ENCODE measurements at regions not wholly inside any gene's neighbourhood (a gene's known extent, or its start where the extent isn't known, plus 50 kb on each side); places are given as distances from the start of the nearest gene placed in this dataset.
"Not testable (repeated sequence)": the region's sequence is repeated elsewhere in the genome, so short reads cannot be mapped to it uniquely, and the experiment has no call there.

- DNase-seq (ENCODE audit: low spot score) = not testable (repeated sequence)
These were observed 141.6 kb downstream of the FZD1 start for GRCh38 chr7:91405873-91406272.

- no peak for DNase-seq (ENCODE audit: low spot score)
These were observed 143.7 kb downstream of the FZD1 start for GRCh38 chr7:91407942-91408341.

GRCh38 chr7:91408388-91409154 is 144.3 kb downstream of the FZD1 start:
- DNase-seq (ENCODE audit: low spot score) = no peak

- DNase-seq (ENCODE audit: low spot score) = no peak
These were observed 146.8 kb downstream of the FZD1 start for GRCh38 chr7:91411060-91411459.

- no peak for DNase-seq (ENCODE audit: low spot score)
These were observed 148.1 kb downstream of the FZD1 start for GRCh38 chr7:91412298-91412697.

- no peak for DNase-seq (ENCODE audit: low spot score)
These were observed 150.5 kb downstream of the FZD1 start for GRCh38 chr7:91414734-91415133.

GRCh38 chr7:91416155-91416865 is 152.1 kb downstream of the FZD1 start:
- no peak for DNase-seq (ENCODE audit: low spot score)

- no peak for DNase-seq (ENCODE audit: low spot score)
These were observed 156.4 kb downstream of the FZD1 start for GRCh38 chr7:91420606-91421005.

- DNase-seq (ENCODE audit: low spot score) = no peak
These were observed 156.8 kb downstream of the FZD1 start for GRCh38 chr7:91421018-91421417.

GRCh38 chr7:91424371-91424770 is 160.1 kb downstream of the FZD1 start:
- no peak for DNase-seq (ENCODE audit: low spot score)

- DNase-seq (ENCODE audit: low spot score) = no peak
These were observed 160.9 kb downstream of the FZD1 start for GRCh38 chr7:91425149-91425548.

GRCh38 chr7:91427051-91427450 is 162.8 kb downstream of the FZD1 start:
- DNase-seq (ENCODE audit: low spot score) = no peak

- DNase-seq (ENCODE audit: low spot score) = no peak
These were observed 167.4 kb downstream of the FZD1 start for GRCh38 chr7:91431601-91432000.

- no peak for DNase-seq (ENCODE audit: low spot score)
These were observed 170.6 kb downstream of the FZD1 start for GRCh38 chr7:91434836-91435235.

- DNase-seq (ENCODE audit: low spot score) = no peak
These were observed 171.3 kb downstream of the FZD1 start for GRCh38 chr7:91435381-91436059.

GRCh38 chr7:91436655-91437054 is 172.4 kb downstream of the FZD1 start:
- no peak for DNase-seq (ENCODE audit: low spot score)

GRCh38 chr7:91440198-91440597 is 176.0 kb downstream of the FZD1 start:
- DNase-seq (ENCODE audit: low spot score) = not testable (repeated sequence)

- DNase-seq (ENCODE audit: low spot score) = no peak
These were observed 179.6 kb downstream of the FZD1 start for GRCh38 chr7:91443862-91444261.

GRCh38 chr7:91446819-91447218 is 182.6 kb downstream of the FZD1 start:
- no peak for DNase-seq (ENCODE audit: low spot score)

- DNase-seq (ENCODE audit: low spot score) = no peak
These were observed 191.2 kb downstream of the FZD1 start for GRCh38 chr7:91455411-91455810.

GRCh38 chr7:91457208-91457607 is 193.0 kb downstream of the FZD1 start:
- DNase-seq (ENCODE audit: low spot score) = no peak

GRCh38 chr7:91459539-91459938 is 195.3 kb downstream of the FZD1 start:
- no peak for DNase-seq (ENCODE audit: low spot score)

- DNase-seq (ENCODE audit: low spot score) = no peak
These were observed 198.1 kb downstream of the FZD1 start for GRCh38 chr7:91462316-91462715.
